LNCaP clone FGC (cell line): ENCODE measurements at regions not wholly inside any gene's neighbourhood (a gene's known extent, or its start where the extent isn't known, plus 50 kb on each side); places are given as distances from the start of the nearest gene placed in this dataset.
"Not testable (repeated sequence)": the region's sequence is repeated elsewhere in the genome, so short reads cannot be mapped to it uniquely, and the experiment has no call there.

ENCODE experiments used
- DNase-seq: peaks from one replicate; pipeline ENCODE4 v3.0.0-alpha.2; 2011; ENCODE audit warnings: low read depth
- H3K4me3 ChIP-seq: 2 replicates; pipeline ENCODE4 v1.5.1; 2011; ENCODE audit warnings: mild to moderate bottlenecking, low read depth, low read length, control low read depth
- CTCF ChIP-seq: IDR thresholded peaks from 2 replicates; pipeline ENCODE4 v1.5.1; 2012; ENCODE audit warnings: mild to moderate bottlenecking; ENCODE audit not compliant: control insufficient read depth, insufficient read depth; ENCODE audit errors: extremely low read depth

DNA sequence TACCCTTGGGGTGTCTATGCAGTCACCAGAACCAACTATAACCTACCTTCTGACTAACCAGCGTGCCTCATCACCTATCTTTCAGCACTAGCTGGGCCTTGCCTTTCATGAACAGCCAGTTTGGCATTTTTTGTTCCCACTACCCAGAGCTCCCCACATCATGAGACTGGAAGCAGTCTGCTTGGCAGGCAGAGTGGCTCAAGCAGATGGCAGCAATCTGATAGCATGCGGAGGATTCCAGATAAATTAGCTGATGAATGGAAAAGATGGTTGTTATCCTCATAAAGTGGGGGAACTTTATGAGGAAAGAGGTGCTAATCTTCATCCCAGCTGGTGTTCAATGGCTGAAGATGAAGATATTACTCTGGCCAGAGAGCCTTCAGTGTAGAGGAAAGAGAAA is 243.2 kb upstream of the EDA2R start:
- no peak for TF ChIP-seq CTCF
- no peak for DNase-seq
- no peak overlapping the region for H3K4me3 ChIP-seq

DNA sequence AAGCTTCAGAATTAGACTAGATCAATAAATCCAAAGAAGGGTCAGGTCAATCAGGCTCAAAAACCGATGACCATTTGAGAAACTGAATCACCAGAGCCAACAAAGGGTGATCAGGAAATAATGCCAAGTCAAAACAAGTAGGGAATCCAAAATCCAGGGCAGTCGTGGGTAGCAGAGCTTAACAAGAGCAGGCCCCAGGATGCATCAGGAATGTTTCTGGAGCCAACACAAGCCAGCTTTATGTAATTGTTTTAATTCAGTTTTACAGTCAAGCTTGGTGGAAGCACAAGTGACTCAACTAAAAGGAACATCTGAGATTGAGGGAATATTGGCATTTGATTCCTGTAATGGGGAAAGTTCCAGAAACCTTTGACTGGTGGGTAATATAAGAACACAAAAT is 237.9 kb upstream of the EDA2R start:
- H3K4me3 ChIP-seq: no peak overlapping the region
- DNase-seq: no peak
- TF ChIP-seq CTCF: no peak

GRCh38 chrX:66872771-66873170 is 233.9 kb upstream of the EDA2R start:
- H3K4me3 ChIP-seq: no peak overlapping the region
- TF ChIP-seq CTCF: no peak
- DNase-seq: no peak

DNA sequence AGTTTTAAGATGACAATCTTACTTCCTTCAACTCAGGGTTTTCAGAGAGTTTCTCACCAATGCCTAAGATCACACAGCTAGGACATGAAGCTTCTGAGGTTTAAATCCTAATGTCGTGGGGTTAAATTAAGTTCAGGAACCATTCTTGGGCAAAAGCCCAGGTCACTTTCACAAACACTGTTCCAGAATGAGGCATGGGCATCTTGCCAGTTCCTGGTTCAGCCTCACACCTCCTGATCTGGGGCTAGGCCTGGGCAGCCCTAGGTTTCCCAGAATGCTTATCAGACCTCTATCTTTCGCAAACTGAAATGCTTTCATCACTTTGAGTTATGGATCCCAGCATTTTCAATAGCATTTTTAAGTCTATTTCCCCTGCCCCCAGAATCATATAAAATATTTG is 224.8 kb upstream of the EDA2R start:
- peak; percentile 34 for DNase-seq
- no peak overlapping the region for H3K4me3 ChIP-seq
- no peak for TF ChIP-seq CTCF

DNA sequence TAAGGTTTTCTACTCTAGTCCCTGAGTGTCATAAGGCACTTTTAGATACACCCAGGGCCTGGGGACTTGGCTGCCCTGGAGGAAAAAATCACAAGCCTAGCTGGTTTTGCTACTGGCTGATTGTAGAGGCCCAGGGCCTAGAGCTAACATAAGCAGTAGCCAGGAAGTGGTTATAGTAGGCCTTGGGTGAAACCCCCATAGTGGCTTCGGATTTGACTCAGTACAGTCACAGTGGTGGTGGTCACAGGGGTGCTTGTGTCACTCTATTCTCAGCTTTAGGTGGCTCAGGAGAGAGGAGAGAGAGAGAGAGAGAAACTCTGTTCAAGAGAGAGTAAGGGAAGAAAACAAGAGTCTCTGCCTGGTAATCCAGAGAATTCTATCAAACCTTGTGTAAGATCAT is 194.5 kb upstream of the EDA2R start:
- TF ChIP-seq CTCF: no peak
- H3K4me3 ChIP-seq: no peak overlapping the region
- no peak for DNase-seq

DNA sequence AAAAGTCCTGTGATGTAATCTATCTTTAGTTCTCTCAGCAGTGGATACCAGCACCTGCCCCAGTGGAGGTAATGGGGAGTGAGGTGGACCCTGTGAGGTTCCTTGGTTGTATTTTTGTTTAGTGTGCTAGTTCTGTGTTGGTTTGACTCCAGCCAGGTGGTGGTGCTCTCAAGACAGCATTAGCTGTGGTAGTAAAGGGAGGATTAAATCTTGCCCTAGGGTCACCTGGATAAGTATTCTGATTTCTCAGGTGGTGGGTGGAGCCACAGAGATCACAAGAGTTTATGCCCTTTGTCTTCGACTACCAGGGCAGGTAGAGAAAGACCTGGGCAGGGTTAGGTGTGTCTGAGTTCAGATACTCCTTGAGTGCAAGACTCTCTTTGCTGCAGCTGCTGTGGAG is 176.3 kb upstream of the EDA2R start:
- no peak for TF ChIP-seq CTCF
- no peak overlapping the region for H3K4me3 ChIP-seq

DNA sequence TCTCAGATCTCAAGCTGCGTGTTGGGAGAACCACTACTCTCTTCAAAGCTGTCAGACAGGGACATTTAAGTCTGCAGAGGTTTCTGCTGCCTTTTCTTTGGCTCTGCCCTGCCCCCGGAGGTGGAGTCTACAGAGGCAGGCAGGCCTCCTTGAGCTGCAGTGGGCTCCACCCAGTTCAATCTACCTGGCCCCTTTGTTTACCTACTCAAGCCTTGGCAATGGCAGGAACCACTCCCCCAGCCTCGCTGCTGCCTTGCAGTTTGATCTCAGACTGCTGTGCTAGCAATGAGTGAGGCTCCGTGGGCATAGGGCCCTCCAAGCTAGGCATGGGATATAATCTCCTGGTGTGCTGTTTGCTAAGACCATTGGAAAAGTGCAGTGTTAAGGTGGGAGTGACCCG is 155.6 kb upstream of the EDA2R start:
- not testable (repeated sequence) for H3K4me3 ChIP-seq, DNase-seq

More for the DNA sequence above, 176.3 kb upstream of the EDA2R start:
- no peak for DNase-seq

GRCh38 chrX:66766318-66766717 is 127.4 kb upstream of the EDA2R start:
- no peak for DNase-seq
- TF ChIP-seq CTCF: no peak
- no peak overlapping the region for H3K4me3 ChIP-seq
